ENCODE measurements at regions not wholly inside any gene's neighbourhood (a gene's known extent, or its start where the extent isn't known, plus 50 kb on each side); places are given as distances from the start of the nearest gene placed in this dataset.
"Not testable (repeated sequence)": the region's sequence is repeated elsewhere in the genome, so short reads cannot be mapped to it uniquely, and the experiment has no call there.

DNA sequence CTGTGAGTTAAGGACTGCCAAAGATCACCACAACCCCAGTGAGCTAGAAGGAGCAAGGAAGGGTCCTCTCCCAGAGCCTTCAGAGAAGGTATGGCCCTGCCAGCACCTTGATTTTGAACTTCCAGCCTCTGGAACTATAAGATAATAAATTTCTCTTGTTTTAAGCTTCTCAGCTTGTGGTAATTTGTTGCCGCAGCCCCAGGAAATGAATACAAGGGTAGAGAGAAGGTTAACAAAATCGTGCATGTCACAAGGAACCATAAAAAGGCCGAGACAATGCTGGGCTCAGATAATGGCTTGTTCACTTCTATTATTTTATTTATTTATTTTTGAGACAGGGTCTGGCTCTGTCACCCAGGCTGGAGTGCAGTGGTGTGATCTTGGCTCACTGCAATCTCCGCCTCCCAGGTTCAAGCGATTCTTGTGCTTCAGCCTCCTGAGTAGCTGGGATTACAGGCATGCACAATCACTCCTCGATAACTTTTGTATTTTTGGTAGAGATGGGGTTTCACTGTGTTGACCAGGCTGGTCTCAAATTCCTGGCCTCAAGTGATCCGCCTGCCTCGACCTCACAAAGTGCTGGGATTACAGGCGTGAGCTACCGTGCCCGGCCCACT is 71.5 kb downstream of the WSB1 start:
- not testable (repeated sequence) for DNase-seq (ENCODE audit: low read depth)

DNA sequence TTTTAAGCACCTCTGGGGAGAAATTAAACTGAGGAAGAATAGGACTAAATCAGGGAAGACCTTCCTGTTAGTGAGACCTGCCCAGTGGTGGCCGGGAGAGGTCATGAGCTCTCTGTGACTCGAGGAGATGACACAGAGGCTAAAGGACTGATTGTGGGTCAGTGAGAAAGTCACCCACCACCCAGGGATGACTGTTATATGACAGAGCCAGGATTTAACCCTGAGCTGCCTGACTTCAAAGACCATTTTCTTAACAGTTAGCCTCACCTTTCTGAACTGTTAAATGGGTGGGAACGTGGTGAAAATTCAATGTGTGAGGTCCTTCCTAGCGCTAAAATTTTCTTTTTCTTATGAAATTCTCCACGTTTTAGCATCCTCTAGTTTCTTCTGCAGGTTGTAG is 72.5 kb downstream of the WSB1 start:
- DNase-seq (ENCODE audit: low read depth): no peak

DNA sequence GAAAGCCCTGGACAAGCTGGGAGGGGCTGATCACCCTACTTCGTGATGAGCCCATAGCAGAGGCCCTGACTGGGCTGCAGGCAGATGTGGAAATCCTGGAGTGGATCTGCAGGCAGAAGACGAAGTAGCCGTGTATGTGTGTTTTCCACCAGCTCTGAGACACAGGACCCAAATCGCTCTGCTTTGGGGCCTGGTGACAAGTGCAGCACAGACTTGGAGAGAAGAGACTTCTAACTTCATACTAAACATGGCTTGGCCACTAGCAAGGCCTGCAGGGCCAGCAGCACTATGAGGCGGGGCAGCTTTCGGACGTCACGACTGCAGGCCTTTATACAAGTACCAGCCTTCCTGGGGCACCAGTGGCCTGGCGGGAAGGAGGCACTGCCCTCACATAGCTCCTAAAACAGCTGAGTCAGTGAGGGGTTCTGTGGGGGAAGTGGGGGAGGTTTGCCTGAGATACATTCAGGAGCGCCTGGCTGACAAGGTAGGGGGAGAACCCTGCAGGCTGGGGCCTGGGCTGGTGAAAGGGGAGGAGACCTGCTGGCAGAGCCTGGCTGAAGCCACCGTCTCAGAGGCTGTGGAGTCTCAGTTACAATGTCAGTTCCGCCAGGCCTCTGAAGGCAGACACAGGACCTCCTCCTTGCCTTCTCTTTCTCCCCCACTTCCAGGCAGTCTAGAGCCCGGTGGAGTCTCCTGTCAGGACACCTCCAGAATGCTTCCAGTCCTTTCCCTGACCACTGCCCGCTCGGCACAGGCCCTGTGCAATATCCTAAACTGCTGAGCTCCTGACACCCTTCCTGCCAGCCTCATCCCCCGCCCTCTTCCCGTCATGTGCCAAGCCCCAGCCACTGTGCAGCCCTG is 73.4 kb downstream of the WSB1 start:
- DNase-seq (ENCODE audit: low read depth): no peak

DNA sequence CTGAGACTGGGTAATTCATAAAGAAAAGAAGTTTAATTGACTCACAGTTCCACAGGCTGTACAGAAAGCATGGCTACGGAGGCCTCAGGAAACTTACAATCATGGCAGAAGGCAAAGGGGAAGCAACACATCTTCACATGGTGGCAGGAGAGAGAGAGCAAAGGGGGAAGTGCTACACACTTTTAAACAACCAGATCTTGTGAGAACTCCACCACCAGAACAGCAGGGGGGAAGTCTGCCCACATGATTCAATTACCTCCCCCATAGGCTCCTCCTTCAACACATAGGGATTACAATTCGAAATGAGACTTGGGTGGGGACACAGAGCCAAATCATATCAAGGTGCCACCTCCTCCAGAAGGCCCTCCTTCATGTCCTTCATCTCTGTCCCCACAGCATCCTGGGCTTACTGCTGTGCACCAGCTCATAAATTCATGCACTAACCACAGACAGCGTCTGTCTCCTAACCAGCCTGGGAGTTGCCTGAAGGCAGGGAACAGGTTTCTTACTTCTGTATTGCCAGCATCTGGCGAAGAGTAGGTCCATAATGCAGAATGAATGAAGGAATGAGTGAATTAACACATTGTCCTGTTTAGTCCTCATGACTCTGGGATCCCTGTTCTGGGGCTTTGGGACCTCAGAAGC is 74.4 kb downstream of the WSB1 start:
- DNase-seq (ENCODE audit: low read depth): no peak

DNA sequence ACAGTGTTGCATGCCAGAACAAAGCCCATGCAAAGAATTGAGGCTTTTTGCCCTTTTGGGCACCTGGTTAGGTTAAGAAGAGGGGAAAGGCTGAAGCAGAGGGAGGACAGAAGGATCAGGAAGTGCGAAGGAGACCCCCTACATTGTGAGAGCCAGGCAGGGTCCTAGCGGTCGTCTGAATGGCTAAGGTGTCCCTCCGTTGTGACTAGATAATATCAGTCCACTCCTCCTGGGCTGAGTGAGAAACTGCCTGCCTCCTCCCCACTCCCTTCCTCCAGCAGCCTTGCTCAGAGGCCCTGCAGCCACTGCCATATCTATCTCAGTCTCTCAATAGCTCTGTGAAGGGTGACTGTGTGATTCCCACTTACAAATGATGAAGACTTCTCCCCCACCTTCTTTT is 75.1 kb downstream of the WSB1 start:
- no peak for DNase-seq (ENCODE audit: low read depth)

DNA sequence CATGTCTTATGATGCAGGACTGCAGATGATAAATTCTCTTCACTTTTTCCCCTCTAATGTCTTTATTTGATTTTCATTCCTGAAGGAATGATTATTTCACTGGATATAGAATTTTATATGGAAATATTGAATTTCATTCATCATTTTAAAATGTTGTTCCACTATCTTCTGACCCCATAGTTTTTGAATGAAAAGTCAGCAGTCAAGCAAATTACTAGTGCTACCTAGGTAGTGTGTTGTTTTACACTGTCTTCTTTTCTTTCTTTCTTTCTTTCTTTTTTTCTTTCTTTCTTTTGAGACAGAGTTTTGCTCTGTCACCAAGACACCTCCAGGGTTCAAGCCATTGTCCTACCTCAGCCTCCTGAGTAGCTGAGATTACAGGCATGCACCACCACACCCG is 76.9 kb downstream of the WSB1 start:
- DNase-seq (ENCODE audit: low read depth): no peak

DNA sequence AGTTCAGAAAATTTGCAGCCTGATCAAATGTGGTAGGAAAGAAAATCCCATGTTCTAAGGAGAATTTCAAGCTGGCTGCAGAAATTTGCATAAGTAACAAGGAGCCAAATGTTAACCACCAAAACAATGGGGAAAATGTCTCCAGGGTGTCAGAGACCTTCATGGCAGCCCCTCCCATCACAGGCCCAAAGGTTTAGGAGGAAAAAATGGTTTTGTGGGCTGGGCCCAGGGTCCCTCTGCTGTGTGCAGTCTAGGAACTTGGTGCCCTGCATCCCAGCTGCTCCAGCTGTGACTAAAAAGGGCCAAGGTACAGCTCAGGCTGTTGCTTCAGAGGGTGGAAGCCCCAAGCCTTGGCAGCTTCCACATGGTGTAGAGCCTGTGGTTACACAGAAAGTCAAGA is 79.8 kb downstream of the WSB1 start:
- not testable (repeated sequence) for DNase-seq (ENCODE audit: low read depth)

DNA sequence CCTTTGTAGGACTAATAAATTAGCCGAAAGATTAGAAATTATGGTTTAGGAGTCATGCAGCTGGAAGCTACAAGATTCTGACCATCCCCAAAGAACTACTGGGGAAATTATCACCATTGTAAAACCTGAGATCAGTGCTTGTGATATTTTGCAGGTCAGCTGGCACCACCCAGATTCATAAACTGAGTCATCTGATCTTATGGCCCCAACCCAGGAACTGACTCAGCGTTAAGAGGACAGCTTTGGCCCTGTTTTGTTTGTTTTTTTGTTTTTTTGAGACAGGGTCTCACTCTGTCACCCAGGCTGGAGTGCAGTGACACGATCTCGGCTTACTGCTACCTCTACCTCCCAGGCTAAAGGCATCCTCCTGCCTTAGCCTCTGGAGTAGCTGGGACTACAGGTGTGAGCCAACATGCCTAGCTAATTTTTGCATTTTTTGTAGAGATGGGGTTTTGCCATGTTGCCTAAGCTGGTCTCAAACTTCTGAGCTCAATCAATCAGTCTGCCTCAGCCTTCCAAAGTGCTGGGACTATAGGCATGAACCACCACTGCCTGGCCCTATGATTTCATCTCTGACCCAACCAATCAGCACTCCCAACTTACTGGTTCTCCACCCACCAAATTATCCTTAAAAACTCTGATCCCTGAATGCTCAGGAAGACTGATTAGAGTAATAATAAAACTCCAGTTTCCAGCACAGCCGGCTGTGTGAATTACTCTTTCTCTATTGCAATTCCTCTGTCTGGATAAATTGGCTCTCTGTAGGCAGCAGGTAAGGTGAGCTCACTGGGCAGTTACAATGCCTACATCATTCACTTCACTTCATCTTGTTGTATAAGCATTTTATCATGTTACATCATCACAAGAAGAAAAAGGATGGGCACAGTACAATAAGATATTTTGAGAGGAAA is 79.4 kb upstream of the KSR1 start:
- DNase-seq (ENCODE audit: low read depth): no peak

DNA sequence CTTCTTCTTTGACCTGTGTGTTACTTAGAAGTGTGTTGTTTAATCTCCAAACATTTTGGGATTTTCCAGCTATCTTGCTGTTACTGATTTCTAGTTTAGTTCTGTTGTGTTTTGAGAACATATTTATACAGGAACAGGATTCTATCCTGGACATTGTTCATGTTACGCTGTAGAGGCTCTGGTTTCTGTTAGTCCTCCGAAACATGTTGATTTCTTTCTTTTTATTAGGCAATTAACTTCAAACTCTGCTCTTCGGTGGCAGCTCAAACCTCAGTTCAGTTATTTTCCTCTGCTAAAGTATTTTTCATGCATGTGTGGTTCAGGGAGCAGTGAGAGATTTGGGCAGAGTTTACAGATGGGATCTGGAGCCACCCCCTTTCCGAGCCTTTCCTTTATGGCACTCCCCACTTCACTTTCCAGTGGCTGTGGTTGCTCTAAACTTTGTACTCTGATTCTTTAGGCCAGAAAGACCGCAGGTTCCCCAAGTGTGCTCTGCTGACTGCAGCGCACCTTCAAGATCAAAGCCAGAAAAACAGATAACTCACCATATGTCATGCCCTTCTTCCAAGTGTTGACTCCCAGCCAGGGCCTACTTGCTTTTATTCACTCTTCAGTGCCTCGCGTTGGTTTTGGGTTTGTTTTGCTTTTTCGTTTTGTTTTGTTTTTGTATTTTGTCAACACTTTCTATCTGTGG is 77.6 kb upstream of the KSR1 start:
- no peak for DNase-seq (ENCODE audit: low read depth)

DNA sequence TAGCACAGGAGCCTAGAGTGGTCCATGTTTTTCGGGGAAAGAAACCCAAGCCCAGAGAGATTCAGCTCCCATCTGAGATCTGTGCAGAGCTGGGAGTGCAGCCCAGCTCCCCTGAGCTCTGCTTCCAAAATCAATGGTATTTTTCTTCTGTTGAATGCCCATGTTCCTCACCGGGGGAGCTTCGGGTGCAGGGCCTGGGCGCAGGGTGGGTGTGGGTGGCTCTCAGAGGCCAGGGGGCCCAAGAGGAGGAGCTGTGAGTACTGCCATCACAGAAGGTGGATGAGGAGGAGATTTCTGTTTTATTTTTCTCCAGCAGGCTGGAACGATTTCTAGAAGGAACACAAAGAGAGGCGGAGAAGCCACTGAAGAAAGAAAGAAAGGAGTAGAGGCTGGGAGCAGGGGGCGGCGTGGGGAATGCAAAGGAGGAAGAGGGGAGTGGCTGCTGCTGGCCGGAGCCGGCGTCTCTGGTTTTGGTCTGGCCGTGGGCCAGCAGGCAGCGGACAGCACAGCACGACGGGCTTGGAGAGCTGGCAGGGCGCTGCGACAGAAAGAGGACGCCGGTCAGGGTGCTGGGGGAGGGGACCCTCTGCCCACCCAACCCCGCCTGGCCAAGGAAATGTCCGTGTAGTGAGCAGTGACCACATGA is 76.2 kb upstream of the KSR1 start:
- DNase-seq (ENCODE audit: low read depth): no peak

DNA sequence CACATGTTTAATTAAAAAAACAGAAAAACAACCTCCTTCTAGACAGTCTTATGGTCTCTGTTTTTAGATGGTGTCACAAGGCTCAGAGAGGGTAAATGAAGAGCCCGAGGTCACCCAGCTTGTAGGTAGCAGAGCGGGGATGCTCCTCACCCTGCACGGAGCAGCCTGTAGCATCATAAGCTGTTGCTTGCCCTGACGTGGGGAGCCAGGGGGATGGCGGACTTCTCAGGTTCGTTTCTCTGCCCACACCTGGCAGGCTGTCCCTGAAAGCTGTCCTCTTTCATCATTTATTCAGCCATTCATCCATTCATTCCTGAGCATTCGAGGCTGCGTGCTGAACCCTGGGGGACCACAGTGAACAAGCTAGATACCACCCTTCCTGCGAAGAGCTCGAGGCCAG is 75.7 kb upstream of the KSR1 start:
- DNase-seq (ENCODE audit: low read depth): no peak

DNA sequence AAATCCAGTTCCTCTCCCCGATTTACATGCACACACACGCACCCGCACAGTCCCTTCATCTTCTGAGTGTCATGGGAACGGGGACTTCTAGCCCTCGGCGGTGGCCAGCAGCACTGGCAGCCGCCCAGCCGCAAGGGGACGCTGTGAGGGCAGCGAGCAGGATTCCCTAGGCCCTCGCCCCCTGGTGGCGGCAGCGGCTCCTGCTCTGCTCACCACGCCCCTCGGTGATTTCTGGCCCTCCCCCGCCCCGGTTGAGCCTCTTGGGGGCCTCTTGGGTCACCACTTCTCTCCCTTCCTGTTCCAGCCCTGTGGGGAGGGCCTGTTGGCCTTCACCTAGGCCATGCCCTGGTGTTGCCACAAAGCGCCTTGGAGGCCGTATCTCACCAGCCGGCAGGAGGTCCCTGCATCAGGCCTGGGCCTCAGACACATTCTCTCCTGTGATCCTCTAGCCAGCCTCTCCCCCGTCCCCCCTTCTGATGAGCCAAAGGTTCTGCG is 75.2 kb upstream of the KSR1 start:
- peak; percentile 71 for DNase-seq (ENCODE audit: low read depth)

DNA sequence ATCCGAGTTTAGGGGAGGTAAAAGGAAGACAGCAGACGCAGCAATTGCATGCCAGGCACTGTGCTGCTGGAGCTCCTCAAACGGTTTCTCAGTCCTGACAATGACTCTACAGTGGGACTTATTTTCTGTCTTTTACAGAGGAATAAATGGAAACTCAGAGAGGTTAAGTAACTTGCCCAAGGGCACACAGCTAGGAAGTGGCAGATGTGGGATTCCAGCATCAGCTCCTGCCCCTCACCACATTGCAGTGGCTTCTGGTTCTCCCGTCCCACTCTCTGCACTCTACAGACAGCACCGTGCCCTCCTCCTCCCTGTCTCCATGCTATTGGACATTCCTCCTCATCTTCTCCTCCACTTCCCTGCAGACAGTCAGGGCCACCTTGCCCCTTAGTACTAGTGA is 74.2 kb upstream of the KSR1 start:
- no peak for DNase-seq (ENCODE audit: low read depth)

DNA sequence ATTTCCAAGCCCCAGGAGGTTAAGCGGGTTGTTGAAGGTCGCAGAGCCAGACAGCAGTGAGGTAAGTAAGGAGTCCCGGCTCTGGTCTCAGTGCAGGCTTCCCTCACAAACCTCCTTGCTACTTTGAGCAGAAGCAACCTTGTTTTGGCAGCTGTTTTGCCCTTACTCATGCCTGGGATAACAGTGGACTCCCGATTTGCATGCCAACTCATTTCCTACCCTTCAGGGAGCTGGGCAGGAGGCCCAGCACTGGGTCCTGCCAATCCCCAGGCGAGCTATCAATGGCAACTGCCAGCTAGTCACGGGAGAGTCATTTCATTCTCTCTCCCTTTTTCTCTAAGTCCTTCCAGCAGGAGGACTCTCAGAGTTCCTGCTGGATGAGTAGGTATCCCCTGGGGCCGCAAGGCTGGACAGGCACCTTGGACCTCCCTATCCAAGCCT is 72.0 kb upstream of the KSR1 start:
- no peak for DNase-seq (ENCODE audit: low read depth)

DNA sequence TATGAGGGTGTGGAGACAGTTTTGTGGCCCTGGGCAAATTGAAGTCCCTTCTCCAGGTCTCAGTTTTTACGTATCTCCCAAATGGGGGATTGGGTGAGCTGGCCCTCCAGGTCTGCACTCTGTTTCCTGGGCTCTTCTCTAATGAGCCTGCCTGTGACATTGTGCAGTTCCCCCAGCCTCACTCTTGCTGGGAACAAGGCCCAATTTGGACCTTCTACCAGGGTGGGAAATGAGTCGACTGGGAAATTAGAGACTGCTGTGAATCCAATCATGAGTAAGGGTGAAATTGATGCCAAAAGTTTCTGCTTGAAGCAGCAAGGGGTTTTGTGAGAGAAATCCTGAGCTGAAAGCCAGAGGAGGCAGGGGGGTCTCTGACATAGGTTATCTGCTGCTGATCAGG is 71.5 kb upstream of the KSR1 start:
- no peak for DNase-seq (ENCODE audit: low read depth)

DNA sequence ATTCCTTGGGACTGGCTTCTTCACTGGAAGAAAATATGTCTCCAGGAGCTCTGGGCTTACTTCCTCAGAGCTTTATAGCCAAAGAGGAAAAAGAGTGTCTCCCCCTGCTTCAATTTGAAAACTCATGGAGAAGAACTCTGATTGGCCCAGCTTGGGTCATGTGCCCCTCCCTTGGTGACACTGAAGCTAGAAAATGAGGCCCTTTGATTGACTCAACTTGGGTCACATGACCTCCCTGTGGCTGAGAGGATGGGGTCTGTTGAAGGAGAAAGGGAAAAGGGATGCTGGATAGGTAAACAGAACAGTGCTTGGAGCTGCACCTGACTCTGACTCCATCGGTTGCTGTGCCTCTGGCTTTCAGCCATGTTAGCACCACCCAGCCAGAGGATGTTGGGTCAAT is 70.6 kb upstream of the KSR1 start:
- no peak for DNase-seq (ENCODE audit: low read depth)

DNA sequence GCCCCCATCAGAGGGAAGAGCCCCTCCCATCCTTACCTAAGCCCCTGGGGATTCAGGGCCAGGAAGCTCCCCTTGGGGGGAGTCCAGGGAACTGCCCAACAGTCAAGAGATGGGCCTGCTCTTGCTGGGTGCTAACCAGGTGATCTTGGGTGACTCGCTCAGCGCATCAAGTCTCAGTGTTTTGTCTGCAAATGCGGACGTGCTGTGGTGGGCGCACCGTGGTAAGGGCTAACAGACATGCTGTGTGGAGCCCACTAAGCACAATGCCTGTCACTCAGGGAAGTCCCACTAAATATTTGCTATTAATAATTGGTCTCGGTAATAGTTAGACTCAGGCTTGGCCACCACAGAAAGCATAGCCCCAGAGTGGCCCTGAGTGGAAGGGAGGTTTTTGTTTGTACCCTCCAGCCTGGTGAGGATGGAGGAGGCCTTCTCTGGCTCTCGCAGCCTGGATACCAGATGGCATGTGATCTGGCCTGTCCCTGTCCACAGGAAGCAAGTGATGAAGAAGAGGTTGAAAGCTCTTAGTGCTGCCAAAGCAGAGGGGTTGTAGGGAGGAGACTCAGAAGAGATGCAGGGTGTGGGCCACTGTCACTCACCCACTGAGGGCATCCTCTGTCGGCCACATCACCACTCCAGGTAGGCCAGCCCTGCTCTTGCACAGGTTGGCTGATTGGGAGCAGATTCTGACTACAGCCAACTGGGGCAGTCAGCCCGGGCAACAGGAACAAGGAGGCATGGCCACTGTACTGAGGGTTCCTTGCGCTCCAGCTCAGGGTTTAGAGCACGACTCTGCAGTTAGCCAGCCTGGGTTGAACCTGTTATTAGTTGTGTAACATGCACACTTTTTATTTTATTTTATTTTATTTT is 69.8 kb upstream of the KSR1 start:
- no peak for DNase-seq (ENCODE audit: low read depth)

DNA sequence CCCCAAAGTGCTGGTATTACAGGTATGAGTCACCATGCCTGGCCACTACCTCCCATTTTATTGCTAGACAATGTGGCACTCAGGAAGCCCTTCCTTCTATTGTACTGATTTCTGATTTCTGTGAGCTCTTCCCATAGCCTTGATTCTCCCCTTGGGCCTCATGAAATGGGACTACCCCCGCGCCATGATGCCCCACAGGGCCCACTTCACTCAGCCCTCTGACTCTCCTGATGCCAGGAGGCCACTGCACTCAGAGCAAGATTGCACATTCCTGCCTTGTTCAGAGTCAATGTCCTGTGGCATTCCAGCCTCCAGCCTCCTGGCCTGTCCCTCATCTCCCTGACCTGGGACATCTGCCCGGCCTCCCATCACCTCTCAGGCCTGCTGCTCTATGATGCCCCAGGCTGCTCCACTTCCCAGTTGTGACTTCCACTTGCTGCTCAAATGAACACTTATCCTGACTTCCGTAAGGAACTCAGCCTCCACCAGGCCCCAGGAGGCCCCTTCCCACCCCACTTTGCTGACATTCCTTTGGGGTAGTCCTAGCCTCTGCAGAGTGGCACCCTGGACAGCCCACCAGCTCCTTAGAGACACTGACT is 66.6 kb upstream of the KSR1 start:
- DNase-seq (ENCODE audit: low read depth): no peak

DNA sequence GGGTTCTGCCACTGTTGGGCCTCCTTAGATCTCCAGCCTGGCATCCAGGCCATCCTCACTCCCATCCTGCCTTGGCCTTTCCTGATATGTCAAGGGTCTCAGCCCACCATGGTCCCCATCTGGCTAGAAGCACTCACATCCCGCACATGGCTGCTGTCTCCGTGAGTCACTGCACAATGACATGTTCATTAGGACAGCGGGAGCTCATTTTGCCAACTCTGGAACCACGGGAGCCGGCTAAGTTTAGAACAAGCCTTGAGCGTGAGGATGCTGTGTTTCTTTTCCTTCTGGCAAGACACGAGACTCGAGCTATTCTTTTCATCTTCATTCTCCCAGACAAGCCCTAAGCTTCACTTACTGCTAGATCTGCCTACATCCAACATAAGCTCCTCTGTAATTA is 65.7 kb upstream of the KSR1 start:
- DNase-seq (ENCODE audit: low read depth): no peak

DNA sequence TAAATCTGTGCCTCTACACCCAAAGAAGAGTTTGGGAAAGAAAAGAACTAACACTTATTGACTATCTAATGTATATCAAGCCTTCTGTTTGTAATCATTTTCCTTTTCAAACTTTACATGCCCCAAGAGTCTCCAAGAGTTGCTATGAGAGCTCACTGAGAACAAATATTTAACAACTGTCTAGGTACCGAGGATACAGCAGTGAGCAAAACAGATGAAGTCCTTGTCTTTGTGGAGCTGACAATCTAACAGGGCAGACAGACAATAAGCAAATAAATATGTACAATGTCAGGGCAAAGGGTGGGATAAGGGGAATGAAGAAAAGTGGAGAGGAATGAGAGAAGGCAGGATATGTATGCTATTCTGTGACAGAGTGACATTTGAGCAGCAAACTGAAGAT is 64.8 kb upstream of the KSR1 start:
- DNase-seq (ENCODE audit: low read depth): no peak
